Activated T-cell treated with anti-CD3 and anti-CD28 coated beads, Interleukin-2, amount 50 U/mL, for 72 hours (primary cell): ENCODE measurements at regions not wholly inside any gene's neighbourhood (a gene's known extent, or its start where the extent isn't known, plus 50 kb on each side); places are given as distances from the start of the nearest gene placed in this dataset.

ENCODE experiments used
- ATAC-seq, 2 donors: fragments of 150-1000 bp; cut with Tn5 transposase; replicated peaks in 1 of 2; 2 replicates each; pipeline ENCODE4 v1.10.0; 2021; ENCODE audit warnings: moderate library complexity in 2 of 2, mild to moderate bottlenecking in 1 of 2
- DNase-seq, 2 donors: peaks; one replicate each; pipeline ENCODE4 v3.0.0; 2021 to 2022; ENCODE audit warnings: mixed read lengths in 1 of 2
- H3K27ac Mint-ChIP-seq: one replicate; pipeline ENCODE4 v1.8.0; 2022; ENCODE audit warnings: mild to moderate bottlenecking, moderate library complexity, mixed read lengths
- H3K27me3 Mint-ChIP-seq: one replicate; pipeline ENCODE4 v1.8.0; 2022; ENCODE audit warnings: low read depth, mixed read lengths
- H3K36me3 Mint-ChIP-seq, 2 donors: one replicate each; pipeline ENCODE4 v1.8.0; 2022; ENCODE audit warnings: mixed read lengths in 2 of 2, mild to moderate bottlenecking in 1 of 2; ENCODE audit not compliant: insufficient read depth in 2 of 2
- H3K4me1 Mint-ChIP-seq: one replicate; pipeline ENCODE4 v1.8.0; 2022; ENCODE audit warnings: low read depth, mixed read lengths
- H3K4me3 Mint-ChIP-seq, 2 donors: one replicate each; pipeline ENCODE4 v1.8.0; 2022; ENCODE audit warnings: mild to moderate bottlenecking in 2 of 2, mixed read lengths in 2 of 2, moderate library complexity in 2 of 2
- H3K9me3 Mint-ChIP-seq, 2 donors: one replicate each; pipeline ENCODE4 v1.8.0; 2022; ENCODE audit warnings: mixed read lengths in 2 of 2

- peaks cover 0 to 2% of the 10 kb centered on the region in 2 donors for H3K36me3 Mint-ChIP-seq
- DNase-seq (no peak), ATAC-seq (no peak)
- H3K27ac Mint-ChIP-seq: no peak overlapping the region
- H3K27me3 Mint-ChIP-seq: peaks cover 7% of the 10 kb centered on the region
- no peaks in the 10 kb centered on the region for H3K9me3 Mint-ChIP-seq
- no peak overlapping the region for H3K4me3 Mint-ChIP-seq
- peaks cover 17% of the 10 kb centered on the region for H3K4me1 Mint-ChIP-seq
These were observed 192.5 kb downstream of the HLX start for GRCh38 chr1:221071777-221072176.

DNA sequence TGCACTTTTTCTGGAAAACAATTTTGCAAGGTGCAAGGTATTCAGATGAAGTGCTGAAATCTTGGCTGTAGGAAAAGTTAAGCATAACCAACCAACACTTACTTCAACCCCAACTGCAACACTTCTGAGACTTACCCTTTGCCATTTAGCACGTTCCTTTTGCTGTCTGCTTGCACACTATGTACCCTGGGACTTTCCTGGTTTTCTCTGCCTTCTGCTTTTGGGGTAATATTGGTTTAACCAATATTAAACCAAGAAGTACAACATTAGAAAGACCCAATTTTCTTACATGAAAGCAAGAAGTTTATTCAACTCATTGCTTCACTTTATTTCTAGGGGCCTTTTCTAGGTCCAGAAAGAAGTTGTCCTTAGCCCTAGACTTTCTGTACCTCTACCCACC lies 193.0 kb downstream of the HLX start:
- Mint-ChIP-seq H3K36me3 (peaks cover 0 to 2% of the 10 kb centered on the region in 2 donors), H3K27me3 (peaks cover 7% of the 10 kb centered on the region), H3K4me1 (peaks cover 17% of the 10 kb centered on the region), H3K27ac (no peak overlapping the region), H3K4me3 (no peak overlapping the region), H3K9me3 (no peaks in the 10 kb centered on the region)
- DNase-seq (no peak), ATAC-seq (no peak)

- Mint-ChIP-seq H3K36me3 (peaks cover 0 to 2% of the 10 kb centered on the region in 2 donors), H3K4me3 (no peak overlapping the region), H3K9me3 (no peaks in the 10 kb centered on the region), H3K27ac (no peak overlapping the region), H3K27me3 (peaks cover 7% of the 10 kb centered on the region), H3K4me1 (peaks cover 11% of the 10 kb centered on the region)
- DNase-seq: no peak
- no peak for ATAC-seq
These were observed 195.1 kb downstream of the HLX start for GRCh38 chr1:221074332-221074731.

- Mint-ChIP-seq H3K27me3 (peaks cover 7% of the 10 kb centered on the region), H3K27ac (no peak overlapping the region), H3K36me3 (peaks cover 0 to 2% of the 10 kb centered on the region in 2 donors), H3K4me1 (peaks cover 3% of the 10 kb centered on the region), H3K9me3 (no peaks in the 10 kb centered on the region), H3K4me3 (no peak overlapping the region)
- ATAC-seq (no peak), DNase-seq (no peak)
These were observed 196.7 kb downstream of the HLX start for GRCh38 chr1:221075911-221076310.

DNA sequence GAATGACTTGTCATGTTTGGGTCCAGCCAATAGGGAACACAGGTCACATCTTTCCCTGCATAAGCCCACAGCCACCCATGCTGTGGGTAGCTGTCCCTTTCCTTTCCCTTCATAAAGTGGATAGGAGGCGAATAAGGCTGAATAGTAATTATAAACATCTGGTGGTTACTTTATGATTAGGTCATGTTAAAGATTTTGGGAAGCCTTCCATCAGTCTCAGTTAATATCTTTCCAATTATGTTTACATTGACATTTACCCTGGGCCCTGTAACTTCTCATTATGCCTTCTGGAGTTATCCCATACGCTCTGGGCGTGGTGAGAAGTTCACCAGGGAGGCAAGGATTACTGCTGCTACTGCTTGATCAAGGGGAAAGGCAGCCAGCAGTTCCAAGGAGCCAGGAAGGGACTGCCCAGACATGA lies 197.2 kb downstream of the HLX start:
- Mint-ChIP-seq H3K4me3 (no peak overlapping the region), H3K9me3 (no peaks in the 10 kb centered on the region), H3K27ac (no peak overlapping the region), H3K27me3 (peaks cover 7% of the 10 kb centered on the region), H3K36me3 (peaks cover 0 to 2% of the 10 kb centered on the region in 2 donors), H3K4me1 (peaks cover 3% of the 10 kb centered on the region)
- no peak for ATAC-seq
- no peak for DNase-seq

DNA sequence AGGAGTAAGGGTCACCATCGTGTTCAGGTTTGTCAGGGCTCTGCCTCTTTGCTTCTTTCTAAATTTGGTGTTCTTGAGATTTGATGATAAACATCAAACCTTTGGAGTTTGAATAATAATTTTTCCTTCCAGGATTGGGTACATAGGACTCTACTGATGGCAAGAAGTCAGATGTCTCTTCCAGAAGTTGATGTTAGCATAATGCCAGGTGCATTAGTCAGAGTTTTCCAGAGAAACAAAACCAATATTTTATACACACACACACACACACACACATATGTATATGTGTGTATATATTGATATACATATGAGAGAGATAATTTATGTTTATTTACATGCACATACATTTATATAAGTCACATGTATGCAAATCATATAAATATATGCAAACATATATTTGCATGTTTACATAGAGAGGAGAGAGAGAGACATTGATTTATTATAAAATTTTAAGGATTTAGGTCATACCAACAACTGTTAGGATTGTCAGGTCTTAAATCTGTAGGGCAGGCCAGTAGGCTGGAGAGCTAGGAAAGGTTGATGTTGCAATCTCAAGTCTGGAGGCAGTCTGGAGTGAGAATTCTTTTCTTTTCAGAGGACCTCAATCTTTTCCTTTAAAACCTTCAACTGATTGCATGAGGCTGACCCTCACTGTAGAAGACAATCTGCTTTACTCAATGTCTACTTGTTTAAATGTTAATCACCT lies 199.2 kb downstream of the HLX start:
- DNase-seq (no peak), ATAC-seq (no peak)
- Mint-ChIP-seq H3K27ac (no peak overlapping the region), H3K27me3 (peaks cover 7% of the 10 kb centered on the region), H3K36me3 (peaks cover 0 to 2% of the 10 kb centered on the region in 2 donors), H3K4me3 (no peak overlapping the region), H3K9me3 (no peaks in the 10 kb centered on the region), H3K4me1 (peaks cover 3% of the 10 kb centered on the region)

GRCh38 chr1:221083902-221084301 lies 204.7 kb downstream of the HLX start:
- no peaks in the 10 kb centered on the region for H3K27me3 Mint-ChIP-seq
- peaks cover 0 to 2% of the 10 kb centered on the region in 2 donors for H3K36me3 Mint-ChIP-seq
- H3K9me3 Mint-ChIP-seq: peaks cover 3% of the 10 kb centered on the region in 2 donors
- no peak overlapping the region for H3K4me3 Mint-ChIP-seq
- no peaks in the 10 kb centered on the region for H3K4me1 Mint-ChIP-seq
- no peak overlapping the region for H3K27ac Mint-ChIP-seq
- ATAC-seq (no peak), DNase-seq (no peak)

DNA sequence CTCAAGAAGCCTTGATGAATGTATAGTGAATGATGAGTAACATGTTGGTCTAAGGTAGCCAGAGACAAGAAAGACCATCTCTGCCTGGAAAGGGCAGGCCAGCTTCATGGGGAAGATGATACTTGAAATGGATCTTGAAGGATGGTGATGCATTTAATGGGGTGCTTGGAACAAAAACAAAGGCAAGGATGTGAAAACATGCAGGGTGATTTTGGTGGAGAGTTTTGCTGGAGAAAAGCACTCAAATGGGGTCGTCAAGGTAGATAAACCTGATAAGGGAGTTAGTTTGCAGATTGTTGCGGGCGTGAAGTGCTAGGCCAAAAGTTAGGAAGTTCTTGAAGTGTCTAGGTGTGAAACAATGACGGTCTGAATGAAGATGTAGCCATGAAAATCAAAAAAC lies 205.4 kb downstream of the HLX start:
- no peak for ATAC-seq

GRCh38 chr1:221085701-221086375 lies 206.6 kb downstream of the HLX start:
- Mint-ChIP-seq H3K36me3 (peaks cover 0 to 2% of the 10 kb centered on the region in 2 donors), H3K4me3 (no peak overlapping the region), H3K4me1 (no peaks in the 10 kb centered on the region), H3K27me3 (no peaks in the 10 kb centered on the region), H3K27ac (no peak overlapping the region), H3K9me3 (peaks cover 3% of the 10 kb centered on the region in 2 donors)
- no peak for ATAC-seq
- DNase-seq: no peak

More for the DNA sequence above, 205.4 kb downstream of the HLX start:
- Mint-ChIP-seq H3K4me1 (no peaks in the 10 kb centered on the region), H3K36me3 (peaks cover 0 to 2% of the 10 kb centered on the region in 2 donors), H3K27me3 (no peaks in the 10 kb centered on the region), H3K9me3 (peaks cover 3% of the 10 kb centered on the region in 2 donors), H3K27ac (no peak overlapping the region), H3K4me3 (no peak overlapping the region)
- no peak for DNase-seq

DNA sequence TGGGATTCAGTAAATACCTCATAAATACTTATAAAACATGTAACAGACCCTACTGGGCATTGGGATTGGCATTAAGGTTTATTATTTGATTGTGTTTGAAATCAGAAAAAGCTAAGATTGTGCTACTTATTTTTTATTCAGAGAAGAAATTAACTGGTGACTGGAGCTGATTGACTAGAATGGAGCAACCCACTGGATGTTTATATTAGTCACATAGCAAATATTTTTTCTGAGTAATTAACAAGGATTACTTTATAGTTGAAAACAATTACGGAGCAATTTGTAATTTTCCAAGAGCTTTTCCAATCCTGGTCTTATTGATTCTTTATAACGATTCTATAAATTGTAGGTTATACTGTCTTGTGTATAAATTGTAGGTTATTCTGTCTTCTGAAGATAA lies 208.7 kb downstream of the HLX start:
- no peak for ATAC-seq
- H3K4me1 Mint-ChIP-seq: no peaks in the 10 kb centered on the region
- no peak overlapping the region for H3K4me3 Mint-ChIP-seq
- H3K27ac Mint-ChIP-seq: no peak overlapping the region
- DNase-seq: no peak
- peaks cover 0 to 2% of the 10 kb centered on the region in 2 donors for H3K36me3 Mint-ChIP-seq
- H3K9me3 Mint-ChIP-seq: peaks cover 3% of the 10 kb centered on the region in 2 donors
- H3K27me3 Mint-ChIP-seq: no peaks in the 10 kb centered on the region

GRCh38 chr1:221089273-221089672 lies 210.0 kb downstream of the HLX start:
- ATAC-seq (no peak), DNase-seq (no peak)
- Mint-ChIP-seq H3K27me3 (no peaks in the 10 kb centered on the region), H3K27ac (no peak overlapping the region), H3K4me1 (no peaks in the 10 kb centered on the region), H3K4me3 (no peak overlapping the region), H3K9me3 (peaks cover 3% of the 10 kb centered on the region in 2 donors), H3K36me3 (peaks cover 0 to 2% of the 10 kb centered on the region in 2 donors)

GRCh38 chr1:221089803-221090202 lies 210.6 kb downstream of the HLX start:
- Mint-ChIP-seq H3K4me3 (no peak overlapping the region), H3K9me3 (no peaks in the 10 kb centered on the region), H3K36me3 (no peaks in the 10 kb centered on the region), H3K27me3 (no peaks in the 10 kb centered on the region), H3K4me1 (no peaks in the 10 kb centered on the region), H3K27ac (no peak overlapping the region)
- DNase-seq (no peak), ATAC-seq (no peak)

- Mint-ChIP-seq H3K9me3 (peaks cover 6 to 8% of the 10 kb centered on the region in 2 donors), H3K27ac (no peak overlapping the region), H3K4me1 (peaks cover 9% of the 10 kb centered on the region), H3K4me3 (no peak overlapping the region), H3K36me3 (peaks cover 3 to 4% of the 10 kb centered on the region in 2 donors), H3K27me3 (no peaks in the 10 kb centered on the region)
- ATAC-seq: no peak
- no peak for DNase-seq
These were observed 214.9 kb downstream of the HLX start for GRCh38 chr1:221093903-221094791.
